ENCODE measurements at regions not wholly inside any gene's neighbourhood (a gene's known extent, or its start where the extent isn't known, plus 50 kb on each side); places are given as distances from the start of the nearest gene placed in this dataset.
A peak's percentile ranks its signal among the peaks of the same experiment; 100 is the strongest.
"Not testable (repeated sequence)": the region's sequence is repeated elsewhere in the genome, so short reads cannot be mapped to it uniquely, and the experiment has no call there.

DNA sequence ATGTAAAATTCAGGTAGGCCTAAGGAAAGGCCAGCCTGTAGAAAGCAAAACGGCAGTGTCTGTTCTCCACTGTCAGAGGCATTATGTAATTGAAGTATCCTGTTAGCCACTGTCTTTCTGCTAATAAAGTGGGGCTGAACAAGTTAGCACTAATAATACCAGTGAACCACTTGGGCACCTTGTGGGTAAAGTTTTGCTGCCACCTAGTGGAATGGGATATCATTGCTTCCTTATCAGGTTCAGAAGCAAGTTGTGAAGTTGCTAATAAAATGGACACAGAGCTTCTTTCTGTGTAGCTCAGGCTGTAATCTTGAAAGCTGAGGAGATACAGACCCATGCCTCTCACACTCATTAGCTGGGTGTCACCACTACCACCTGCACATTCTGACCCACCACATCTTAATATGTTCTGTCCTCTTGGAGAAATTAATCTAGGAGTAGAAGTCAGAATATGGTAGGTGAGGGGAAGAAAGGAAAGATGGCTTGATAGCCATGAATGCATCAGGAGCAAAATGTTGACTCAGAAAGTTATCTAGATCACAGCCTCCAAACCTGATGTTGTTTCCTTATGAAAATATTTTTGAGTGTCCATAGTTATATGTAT lies 175.1 kb downstream of the SEPTIN7 start:
- peak; percentile 81 for DNase-seq

DNA sequence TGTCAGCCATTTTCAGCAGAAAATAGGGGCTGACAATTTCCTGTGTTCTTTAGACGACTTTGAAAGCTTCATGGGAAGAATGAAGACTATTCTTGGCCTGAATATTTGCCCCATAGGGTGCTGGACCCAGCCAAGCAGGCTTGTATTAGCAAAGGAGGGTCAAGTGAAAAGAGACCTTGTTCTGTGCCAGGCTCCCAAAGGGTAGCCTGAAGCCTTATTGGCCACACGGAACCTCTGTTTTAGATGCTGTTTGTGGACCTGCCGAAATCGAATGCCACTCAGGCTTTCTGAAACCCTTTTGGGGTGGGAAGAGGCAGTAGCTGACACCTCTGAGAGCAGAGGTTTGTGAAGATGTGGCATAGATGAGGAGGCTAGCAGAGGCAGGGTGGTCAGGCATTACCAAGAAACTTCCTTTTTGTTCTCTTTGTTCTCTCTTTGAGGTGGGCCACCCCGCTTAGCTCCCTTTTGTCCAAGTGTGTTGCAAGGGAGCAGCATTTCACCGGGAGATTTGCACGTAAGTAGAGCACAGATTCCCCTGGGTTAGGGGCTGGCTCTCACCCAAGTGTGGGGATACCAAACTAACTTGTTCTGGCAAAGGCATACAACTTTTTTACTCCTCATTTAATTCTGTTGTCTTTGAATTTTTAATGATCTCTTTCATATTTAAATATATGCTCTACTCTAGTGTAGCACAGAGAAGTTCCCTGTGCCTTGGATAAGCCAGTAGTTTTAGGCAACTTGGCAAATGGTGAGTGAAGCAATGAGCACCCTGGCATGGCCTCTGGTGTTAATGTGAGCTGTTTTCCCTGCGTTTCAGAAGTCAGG lies 174.0 kb upstream of the EEPD1 start:
- not testable (repeated sequence) for DNase-seq

DNA sequence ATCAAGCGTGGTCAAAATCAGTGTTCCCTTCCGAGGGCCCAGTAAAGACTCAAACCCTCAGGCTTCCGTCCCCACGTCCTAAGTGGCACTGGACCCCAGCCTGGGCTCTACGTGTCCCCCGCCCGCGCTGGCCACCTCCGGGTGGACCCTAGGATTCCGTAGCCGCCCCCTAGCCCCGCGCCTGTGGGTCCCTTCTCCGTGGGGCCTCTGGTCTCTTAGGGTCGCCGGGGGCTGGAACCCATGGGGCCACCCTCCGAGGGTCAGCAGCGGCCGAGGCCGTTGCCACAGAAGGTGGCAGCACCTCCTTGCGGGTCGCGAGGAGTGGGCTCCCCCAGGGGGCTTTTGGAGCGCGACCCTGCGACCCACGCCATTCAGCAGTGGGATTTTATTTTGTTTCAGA lies 170.5 kb upstream of the EEPD1 start:
- no peak for DNase-seq

DNA sequence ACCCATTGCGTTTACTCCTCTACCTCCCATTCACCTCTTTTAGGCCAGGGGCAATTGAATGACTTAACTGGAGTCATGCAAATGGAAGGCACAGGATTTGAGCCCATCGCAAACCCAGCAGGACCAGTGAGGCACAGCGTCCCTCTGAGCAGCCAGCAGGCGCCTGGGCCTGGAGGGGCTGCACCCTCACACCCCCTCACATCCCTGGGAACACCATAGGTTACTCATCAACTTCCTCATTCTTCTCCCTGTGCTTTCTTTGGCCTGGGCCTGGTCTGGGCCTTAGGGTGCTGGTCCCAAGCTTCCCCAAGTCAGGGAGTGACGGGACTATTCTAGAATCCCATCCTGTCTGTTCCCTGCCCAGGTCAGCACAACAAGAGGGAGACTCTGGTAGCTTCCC lies 169.4 kb upstream of the EEPD1 start:
- no peak for DNase-seq

DNA sequence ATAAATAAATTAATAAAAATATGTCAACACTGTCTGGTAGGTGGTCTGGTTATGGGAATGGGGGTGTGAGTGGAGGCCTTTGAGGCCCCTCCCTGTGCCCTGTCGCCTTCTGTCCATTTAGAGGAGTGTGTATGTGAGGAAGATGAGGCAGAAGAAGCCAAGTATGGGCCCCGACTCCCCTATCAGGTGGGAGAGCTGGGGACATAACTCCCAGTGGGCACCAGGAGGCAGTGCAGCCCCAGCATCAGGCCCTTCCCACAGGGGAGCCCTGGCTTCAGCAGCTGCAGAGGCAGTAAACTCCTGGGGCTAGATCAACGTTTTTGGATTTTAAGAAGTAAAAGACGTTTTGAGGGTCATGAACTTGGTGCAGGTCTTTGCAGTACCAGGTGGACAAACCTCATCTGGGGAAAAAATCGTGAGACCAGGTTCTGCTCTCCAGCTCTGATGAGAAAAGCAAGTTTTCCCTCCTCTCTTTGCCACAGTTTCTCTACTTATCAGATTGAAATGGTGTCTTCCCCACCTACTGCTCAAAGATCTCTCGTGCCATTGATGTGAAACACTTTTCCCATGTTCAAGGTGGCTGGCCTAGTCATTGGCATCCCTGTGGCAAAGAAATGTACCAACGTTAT lies 167.8 kb upstream of the EEPD1 start:
- DNase-seq = peak; percentile 83

DNA sequence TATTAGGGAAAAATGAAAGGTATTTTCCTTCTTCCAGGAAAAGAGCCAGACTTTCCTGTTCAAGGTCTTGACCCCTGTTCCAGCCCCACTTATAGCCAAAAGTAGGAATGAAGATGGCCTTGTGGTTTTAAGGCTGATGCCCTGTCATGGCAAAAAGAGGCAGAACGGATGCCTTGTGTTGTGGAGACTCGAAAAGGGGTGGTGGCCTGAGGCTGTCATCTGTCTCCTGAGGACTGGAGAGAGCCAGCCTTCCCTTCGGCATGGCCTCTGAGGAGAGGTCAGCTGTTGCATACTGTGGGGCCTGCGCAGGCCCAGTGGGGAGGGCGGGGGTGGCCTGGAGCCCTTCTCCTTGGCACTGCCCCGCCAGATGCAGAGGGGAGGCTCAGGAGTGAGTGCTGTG lies 166.0 kb upstream of the EEPD1 start:
- DNase-seq = no peak

DNA sequence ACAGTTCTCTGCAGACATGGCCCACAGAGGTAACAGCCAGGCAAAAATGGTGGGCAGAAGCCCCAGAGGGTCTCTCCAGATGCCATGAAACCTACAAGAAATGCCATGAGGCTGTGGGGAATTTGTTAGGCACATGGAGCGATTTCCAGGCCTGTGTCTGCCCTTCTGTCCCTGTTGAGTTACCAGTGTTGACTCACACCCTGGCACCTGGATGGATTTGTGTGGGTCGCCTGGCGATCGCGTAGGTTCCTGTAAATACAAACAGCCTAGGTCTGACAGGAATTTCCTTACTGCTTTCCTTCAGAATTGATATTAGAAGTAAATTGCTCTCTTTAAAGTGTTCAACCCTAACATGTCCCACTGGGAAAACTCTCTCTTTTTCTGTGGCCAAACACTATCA lies 164.9 kb upstream of the EEPD1 start:
- DNase-seq = no peak

DNA sequence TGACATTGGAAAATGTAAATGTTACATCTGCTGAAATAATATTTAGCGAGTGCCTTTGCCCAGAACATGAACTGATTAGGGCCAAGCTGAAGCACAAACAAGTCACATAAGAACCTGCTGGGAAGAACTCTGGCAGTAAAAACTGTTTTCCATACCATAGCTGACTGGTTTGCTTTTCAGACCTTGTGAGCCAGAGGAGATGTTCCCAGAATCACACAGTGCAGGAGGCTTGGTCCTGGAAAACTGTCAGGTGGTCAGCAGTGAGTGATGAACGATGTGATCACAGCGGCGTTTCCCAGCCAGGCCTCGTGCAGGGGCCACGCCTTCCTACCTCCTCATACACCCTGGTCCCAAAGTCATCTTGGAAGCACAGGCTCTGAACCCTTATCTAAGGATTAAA lies 164.2 kb upstream of the EEPD1 start:
- no peak for DNase-seq

DNA sequence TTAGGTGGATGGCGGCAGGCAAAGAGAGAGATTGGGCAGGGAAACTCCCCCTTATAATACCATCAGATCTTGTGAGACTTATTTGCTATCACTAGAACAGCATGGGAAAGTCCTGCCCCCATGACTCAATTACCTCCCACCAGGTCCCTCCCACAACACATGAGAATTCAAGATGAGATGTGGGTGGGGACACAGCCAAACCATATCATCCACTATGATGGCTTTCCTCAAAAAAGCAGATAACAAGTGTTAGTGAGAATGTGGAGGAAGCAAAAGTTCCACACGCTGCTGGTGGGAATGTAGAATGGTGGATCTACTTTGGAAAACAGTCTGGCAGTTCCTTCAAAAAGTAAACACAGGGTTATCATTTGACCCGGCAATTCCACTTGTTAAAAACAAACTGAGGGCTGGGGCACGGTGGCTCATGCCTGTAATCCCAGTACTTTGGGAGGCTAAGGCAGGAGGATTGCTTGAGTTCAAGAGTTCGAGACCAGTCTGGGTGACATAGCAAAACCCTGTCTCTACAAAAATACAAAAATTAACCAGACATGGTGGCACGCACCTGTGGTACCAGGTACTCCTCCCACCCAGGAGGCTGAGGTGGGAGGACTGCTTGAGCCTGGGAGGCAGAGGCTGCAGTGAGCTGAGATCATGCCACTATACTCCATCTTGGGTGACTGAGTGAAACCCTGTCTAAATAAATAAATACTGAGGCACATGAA lies 161.4 kb upstream of the EEPD1 start:
- DNase-seq = no peak

DNA sequence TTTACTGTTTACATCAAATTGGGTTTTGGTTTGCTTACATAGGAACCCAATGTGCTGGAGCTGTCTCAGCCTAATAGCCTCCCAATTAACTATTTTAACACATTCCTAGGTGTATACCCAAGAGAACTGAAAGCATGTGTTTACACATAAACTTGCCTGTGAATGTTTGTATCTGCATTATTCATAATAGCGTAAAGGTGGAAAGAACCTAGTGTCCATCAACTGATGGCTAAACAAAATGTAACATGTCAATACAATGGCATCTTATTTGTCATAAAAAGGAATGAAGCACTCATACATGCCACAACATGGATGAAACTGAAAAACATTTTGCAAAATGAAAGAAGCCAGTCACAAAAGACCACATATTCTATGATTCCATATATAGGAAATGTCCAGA lies 160.6 kb upstream of the EEPD1 start:
- no peak for DNase-seq

DNA sequence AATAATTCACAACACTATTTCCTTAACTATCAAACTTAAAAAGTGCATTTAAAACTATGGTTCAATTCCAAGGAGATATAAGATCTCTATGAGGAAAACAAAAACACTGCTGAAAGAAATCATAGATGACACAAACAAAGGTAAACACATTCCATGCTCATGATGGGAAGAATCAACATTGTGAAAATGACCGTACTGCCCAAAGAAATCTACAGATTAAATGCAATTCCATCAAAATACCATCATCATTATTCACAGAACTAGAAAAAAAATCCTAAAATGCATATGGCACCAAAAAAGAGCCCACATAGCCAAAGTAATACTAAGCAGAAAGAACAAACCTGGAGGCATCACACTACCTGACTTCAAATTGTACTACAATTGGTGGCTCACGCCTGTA lies 159.9 kb upstream of the EEPD1 start:
- DNase-seq = no peak

DNA sequence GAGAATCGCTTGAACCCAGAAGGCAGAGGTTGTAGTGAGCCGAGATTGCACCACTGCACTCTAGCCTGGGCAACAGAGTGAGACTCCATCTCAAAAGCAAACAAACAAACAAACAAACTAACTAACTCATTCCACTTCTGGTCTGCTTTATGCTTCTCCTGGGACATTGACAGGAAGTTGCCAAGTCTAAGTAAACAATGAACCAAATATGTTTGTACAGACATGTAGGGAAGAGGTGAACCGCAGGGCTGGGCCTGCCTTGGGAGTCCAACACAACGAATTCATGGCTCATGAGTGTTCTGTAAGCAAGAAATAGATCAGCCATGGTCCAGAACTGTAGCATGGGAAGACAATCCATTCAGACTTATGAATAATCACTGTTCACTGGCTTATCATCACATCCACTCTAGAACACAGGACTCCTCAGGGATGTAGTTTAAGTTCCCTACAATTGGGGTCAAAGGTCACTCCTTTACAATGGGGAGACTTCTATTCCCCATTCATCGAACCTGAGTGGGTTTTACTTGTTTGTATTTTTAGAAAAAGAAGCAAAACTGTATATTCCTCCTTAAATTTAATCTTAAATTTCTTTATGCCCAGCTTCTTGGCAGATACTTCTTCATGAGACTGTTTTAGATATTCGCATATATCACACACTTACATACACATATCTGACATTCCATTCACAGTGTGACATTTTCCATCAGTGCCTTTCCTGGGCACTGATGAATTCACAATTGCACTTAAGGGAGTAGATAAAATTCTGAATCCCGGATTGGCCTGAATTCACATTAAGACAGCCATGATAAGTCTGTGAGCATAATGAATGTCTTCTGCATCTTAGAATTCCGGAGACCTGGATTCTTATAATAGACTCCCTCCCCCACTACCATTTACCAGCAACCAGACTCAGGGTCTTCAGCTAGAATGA lies 159.1 kb upstream of the EEPD1 start:
- DNase-seq = no peak

DNA sequence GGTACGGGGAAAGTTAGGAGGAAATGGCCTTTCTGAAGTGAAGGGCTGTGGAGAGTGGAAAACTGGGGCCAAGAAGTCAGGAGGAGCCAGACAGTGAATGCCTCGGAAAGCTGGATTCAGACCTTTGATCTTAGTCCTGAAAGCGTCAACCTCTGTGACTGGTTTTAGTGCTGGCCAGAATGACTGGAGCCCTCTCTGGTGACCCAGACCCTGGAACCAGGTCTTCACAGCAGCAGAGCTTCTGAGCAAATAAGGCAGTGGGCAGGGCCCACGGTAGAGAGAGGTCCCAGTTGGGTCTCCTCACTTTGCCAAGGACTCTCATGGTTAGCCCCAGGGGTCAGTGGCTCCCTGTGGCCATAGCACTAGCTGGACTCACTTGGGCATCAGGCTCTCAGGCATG lies 157.7 kb upstream of the EEPD1 start:
- DNase-seq = no peak

DNA sequence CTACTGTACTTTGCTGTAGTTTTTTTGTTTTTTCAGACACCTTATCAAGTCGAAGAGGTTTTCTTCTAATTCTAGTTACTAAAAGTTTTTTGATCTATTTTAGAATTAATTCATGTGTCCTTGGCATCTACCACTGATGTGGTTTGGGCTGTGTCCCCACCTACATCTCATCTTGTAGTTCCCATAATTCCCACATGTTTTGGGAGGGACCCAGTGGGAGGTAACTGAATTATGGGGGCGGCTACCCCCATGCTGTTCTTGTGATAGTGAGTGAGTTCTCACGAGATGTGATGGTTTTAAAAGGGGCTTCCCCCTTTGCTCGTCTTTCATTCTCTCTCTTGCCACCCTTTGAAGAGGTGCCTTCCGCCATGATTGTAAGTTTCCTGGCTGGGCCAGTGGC lies 154.6 kb upstream of the EEPD1 start:
- DNase-seq = no peak

DNA sequence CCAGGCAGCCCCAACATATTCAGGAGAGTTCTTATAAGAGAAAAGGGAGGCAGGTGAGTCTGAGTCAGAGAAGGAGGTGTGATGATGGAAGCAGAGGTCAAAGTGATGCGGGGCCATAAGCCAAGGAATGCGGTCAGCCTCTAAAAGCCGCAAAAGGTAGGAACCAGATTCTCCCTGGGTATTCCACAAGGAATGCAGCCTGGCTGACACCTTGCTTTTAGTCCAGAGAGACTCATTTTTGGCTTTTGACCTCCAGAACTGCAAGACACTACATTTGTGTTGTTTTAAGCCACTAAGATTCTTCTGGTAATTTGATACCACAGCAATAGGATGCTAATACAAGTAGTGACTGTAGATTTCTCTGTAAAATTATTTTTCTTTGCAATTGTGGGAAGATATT lies 151.5 kb upstream of the EEPD1 start:
- no peak for DNase-seq

DNA sequence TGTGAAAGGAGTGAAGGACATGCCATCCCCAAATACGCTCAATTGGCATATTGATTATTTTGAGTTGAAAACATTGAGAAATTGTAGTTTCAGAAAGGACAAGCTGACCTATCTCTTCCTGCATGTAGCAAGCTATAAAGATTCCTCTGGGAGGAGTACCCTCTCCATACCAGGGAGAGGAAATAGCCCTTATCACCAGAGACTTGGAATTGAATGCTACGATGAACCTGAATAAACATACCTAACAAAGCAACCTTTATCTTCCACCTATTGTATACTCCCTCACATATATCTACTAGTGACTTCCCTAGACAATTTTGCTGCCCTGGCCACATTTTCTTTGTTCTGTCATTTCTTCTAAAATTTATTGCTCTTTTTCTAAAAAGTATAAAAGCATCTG lies 150.2 kb upstream of the EEPD1 start:
- peak; percentile 92 for DNase-seq

DNA sequence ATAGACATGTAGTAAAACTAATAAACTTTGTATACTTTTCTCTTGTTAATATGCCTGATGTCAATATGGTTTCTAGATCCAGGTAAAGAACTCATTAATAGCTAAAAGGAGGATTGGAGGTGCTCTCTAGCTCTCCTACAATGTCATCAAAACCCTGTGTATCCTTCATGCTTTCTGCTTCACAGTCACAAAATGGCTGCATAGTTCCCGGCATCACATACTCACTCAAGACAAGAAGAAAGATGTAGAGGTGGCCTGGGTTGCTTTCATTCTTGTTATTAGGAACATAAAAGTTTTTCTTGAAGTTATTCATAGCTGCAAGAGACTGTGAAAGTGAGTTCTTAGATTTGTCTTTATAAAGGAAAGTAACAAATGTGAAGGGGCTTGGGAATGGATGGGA lies 149.7 kb upstream of the EEPD1 start:
- peak; percentile 61 for DNase-seq

DNA sequence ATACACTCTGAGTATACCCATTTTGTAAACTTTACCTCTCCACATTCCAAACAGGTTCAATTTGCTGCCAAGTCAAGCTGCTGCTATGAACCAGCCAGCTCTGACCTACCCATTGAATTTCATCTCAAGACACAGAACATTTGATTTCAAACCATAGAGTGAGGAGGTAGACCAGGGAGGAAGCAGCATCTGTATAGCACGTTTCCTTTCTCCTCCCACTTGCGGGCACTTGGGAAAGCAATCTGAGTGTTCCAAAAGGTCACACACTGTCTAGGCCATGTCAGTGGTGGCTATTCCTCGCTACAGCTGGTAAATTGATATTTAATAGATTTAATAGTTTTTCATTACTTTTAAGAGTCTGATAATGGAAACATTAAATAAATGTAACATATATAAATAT lies 147.8 kb upstream of the EEPD1 start:
- no peak for DNase-seq

DNA sequence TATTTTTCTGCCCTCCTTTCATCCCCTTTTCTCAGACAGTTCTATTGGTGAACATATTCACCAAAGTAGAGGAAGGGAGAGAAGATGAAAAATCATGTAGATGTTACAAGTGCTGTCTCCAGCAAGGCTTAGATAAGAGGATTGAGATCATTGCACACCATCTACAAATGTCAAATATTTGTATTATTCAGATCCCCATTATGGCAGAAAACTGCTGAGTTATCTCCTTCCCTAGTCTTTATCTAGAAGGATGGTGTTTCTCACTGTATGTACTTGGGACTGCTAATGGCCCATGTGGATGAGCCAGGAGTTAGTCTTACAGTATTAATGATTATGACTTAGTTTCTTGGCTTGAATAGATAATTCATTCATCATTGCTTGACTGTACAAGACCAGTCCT lies 147.2 kb upstream of the EEPD1 start:
- no peak for DNase-seq

DNA sequence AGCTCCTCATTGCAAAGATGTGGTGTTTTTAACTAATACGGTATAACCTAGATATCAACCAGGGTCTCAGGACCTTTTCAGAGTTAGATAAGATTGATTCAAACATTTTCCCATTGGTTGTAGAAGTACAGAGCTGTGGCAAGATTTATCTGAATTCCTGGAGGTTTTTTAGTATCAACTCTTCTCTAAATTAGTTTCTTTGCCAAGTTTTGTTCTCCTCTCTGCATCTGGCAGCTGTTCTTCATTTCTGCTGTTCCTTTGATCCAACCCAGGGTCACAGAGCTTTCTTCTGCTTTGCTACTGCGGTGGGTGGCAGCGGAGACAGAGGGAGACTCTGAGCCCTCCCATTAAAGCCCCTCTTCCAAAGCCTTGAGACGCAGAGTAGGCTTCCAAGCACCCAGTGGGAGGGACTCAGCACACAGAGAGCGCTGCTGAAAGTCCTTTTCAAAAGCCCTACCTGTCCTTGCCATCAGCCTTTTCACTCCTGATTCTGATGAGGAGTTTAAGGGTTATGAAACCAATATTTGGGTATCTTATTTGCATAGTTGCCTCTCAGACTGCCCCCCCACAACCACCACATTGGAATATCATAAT lies 146.3 kb upstream of the EEPD1 start:
- no peak for DNase-seq

DNA sequence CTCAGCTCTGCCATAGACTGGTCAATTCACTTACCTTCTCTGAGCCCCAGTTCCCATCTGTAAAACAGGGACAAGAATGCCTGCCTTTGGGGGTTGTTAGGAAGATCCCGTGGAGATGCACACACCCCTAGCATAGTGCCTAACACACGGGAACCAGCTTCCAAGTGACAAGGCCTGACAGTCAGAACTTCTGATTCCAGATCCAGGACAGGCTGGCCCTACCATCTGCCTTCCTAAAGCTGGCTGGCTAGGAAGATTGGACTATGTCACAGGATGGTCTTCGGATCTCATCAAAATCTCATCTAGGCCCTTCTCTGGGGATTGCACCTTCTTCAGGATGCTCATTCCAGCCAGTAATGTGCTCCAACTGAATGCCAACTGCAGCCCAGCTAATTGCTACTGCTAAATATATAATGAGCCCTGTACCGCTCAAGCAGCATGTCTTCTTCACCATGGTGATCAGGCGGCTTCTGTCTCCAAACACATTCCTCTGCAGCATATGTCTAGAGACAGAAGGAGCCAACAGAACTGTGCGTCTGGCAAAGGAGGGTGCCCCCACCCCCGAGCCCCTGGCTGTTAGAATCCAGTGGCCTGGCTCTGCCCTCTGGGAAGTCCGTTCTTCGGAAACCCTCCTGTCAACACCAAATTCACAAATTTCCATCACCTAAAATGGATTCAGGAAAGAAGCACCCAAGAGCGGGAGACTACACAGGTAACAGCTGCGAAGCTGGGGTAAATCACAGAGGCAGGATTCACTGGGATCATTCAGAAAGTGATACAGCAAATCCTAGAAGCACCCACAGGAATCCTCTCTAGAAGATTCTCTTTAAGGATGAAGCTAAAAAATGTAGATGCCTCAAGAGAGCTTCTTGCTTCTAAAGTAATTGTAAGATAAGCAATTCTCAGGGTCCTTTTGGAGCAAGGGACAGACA lies 142.1 kb upstream of the EEPD1 start:
- peak; percentile 45 for DNase-seq

Measured in NCI-H146 (cell line).